ENCODE measurements at regions not wholly inside any gene's neighbourhood (a gene's known extent, or its start where the extent isn't known, plus 50 kb on each side); places are given as distances from the start of the nearest gene placed in this dataset.

GRCh38 chr6:98136333-98136732 lies 698.0 kb upstream of the POU3F2 start:
- no peak for DNase-seq (ENCODE audit: low read depth in 2 of 2)

- no peak for DNase-seq (ENCODE audit: low read depth in 2 of 2)
Observed at GRCh38 chr6:98137391-98137790, 697.0 kb upstream of the POU3F2 start.

- no peak for DNase-seq (ENCODE audit: low read depth in 2 of 2)
Observed at GRCh38 chr6:98142839-98143238, 691.5 kb upstream of the POU3F2 start.

- no peak for DNase-seq (ENCODE audit: low read depth in 2 of 2)
Observed at GRCh38 chr6:98146656-98147055, 687.7 kb upstream of the POU3F2 start.

GRCh38 chr6:98156580-98156979 lies 677.8 kb upstream of the POU3F2 start:
- no peak for DNase-seq (ENCODE audit: low read depth in 2 of 2)

- no peak for DNase-seq (ENCODE audit: low read depth in 2 of 2)
Observed at GRCh38 chr6:98179606-98180005, 654.8 kb upstream of the POU3F2 start.

GRCh38 chr6:98200084-98200483 lies 634.3 kb upstream of the POU3F2 start:
- DNase-seq (ENCODE audit: low read depth in 2 of 2): no peak

GRCh38 chr6:98203170-98203806 lies 631.1 kb upstream of the POU3F2 start:
- DNase-seq (ENCODE audit: low read depth in 2 of 2): no peak

GRCh38 chr6:98212468-98212867 lies 621.9 kb upstream of the POU3F2 start:
- DNase-seq (ENCODE audit: low read depth in 2 of 2): no peak

- DNase-seq (ENCODE audit: low read depth in 2 of 2): no peak
Observed at GRCh38 chr6:98215531-98215930, 618.8 kb upstream of the POU3F2 start.

- no peak for DNase-seq (ENCODE audit: low read depth in 2 of 2)
Observed at GRCh38 chr6:98230250-98230649, 604.1 kb upstream of the POU3F2 start.

GRCh38 chr6:98239057-98239456 lies 595.3 kb upstream of the POU3F2 start:
- DNase-seq (ENCODE audit: low read depth in 2 of 2): no peak

GRCh38 chr6:98241630-98242029 lies 592.7 kb upstream of the POU3F2 start:
- DNase-seq (ENCODE audit: low read depth in 2 of 2): no peak

GRCh38 chr6:98254624-98255023 lies 579.8 kb upstream of the POU3F2 start:
- DNase-seq (ENCODE audit: low read depth in 2 of 2): no peak

- DNase-seq (ENCODE audit: low read depth in 2 of 2): no peak
Observed at GRCh38 chr6:98260382-98260781, 574.0 kb upstream of the POU3F2 start.

- DNase-seq (ENCODE audit: low read depth in 2 of 2): no peak
Observed at GRCh38 chr6:98272060-98272459, 562.3 kb upstream of the POU3F2 start.

GRCh38 chr6:98274691-98275090 lies 559.7 kb upstream of the POU3F2 start:
- DNase-seq (ENCODE audit: low read depth in 2 of 2): no peak

- DNase-seq (ENCODE audit: low read depth in 2 of 2): no peak
Observed at GRCh38 chr6:98280492-98280891, 553.9 kb upstream of the POU3F2 start.

- no peak for DNase-seq (ENCODE audit: low read depth in 2 of 2)
Observed at GRCh38 chr6:98286620-98287019, 547.8 kb upstream of the POU3F2 start.

- DNase-seq (ENCODE audit: low read depth in 2 of 2): no peak
Observed at GRCh38 chr6:98287876-98288275, 546.5 kb upstream of the POU3F2 start.

GRCh38 chr6:98292810-98293209 lies 541.6 kb upstream of the POU3F2 start:
- DNase-seq (ENCODE audit: low read depth in 2 of 2): no peak

GRCh38 chr6:98295515-98296175 lies 538.7 kb upstream of the POU3F2 start:
- DNase-seq (ENCODE audit: low read depth in 2 of 2): no peak

- no peak for DNase-seq (ENCODE audit: low read depth in 2 of 2)
Observed at GRCh38 chr6:98308564-98308963, 525.8 kb upstream of the POU3F2 start.

GRCh38 chr6:98310443-98310842 lies 523.9 kb upstream of the POU3F2 start:
- no peak for DNase-seq (ENCODE audit: low read depth in 2 of 2)
